Activated gamma-delta T cell (primary cell): ENCODE measurements at regions not wholly inside any gene's neighbourhood (a gene's known extent, or its start where the extent isn't known, plus 50 kb on each side); places are given as distances from the start of the nearest gene placed in this dataset.
"Not testable (repeated sequence)": the region's sequence is repeated elsewhere in the genome, so short reads cannot be mapped to it uniquely, and the experiment has no call there.

Experiments
- DNase-seq: peaks from one replicate; lab custom pipeline; 2025; lab: John Stamatoyannopoulos, UW

- no peak for DNase-seq
Observed at GRCh38 chr18:73101977-73102376, 234.2 kb upstream of the NETO1 start.

GRCh38 chr18:73101491-73101890 is 233.7 kb upstream of the NETO1 start:
- DNase-seq, result not testable (repeated sequence)

GRCh38 chr18:73099759-73100158 is 232.0 kb upstream of the NETO1 start:
- DNase-seq, result no peak

- no peak for DNase-seq
Observed at GRCh38 chr18:73093687-73094250, 226.0 kb upstream of the NETO1 start.

- no peak for DNase-seq
Observed at GRCh38 chr18:73088445-73088844, 220.7 kb upstream of the NETO1 start.

- DNase-seq, result no peak
Observed at GRCh38 chr18:73087282-73087977, 219.6 kb upstream of the NETO1 start.

- DNase-seq, result no peak
Observed at GRCh38 chr18:73079920-73080319, 212.1 kb upstream of the NETO1 start.

GRCh38 chr18:73060666-73061288 is 193.0 kb upstream of the NETO1 start:
- DNase-seq, result no peak

- DNase-seq, result no peak
Observed at GRCh38 chr18:73059280-73059679, 191.5 kb upstream of the NETO1 start.

GRCh38 chr18:73047688-73048087 is 179.9 kb upstream of the NETO1 start:
- DNase-seq, result no peak

- no peak for DNase-seq
Observed at GRCh38 chr18:73045037-73045436, 177.2 kb upstream of the NETO1 start.

GRCh38 chr18:73043611-73044010 is 175.8 kb upstream of the NETO1 start:
- no peak for DNase-seq

- DNase-seq, result no peak
Observed at GRCh38 chr18:73043211-73043610, 175.4 kb upstream of the NETO1 start.

- no peak for DNase-seq
Observed at GRCh38 chr18:73040247-73040646, 172.5 kb upstream of the NETO1 start.

- no peak for DNase-seq
Observed at GRCh38 chr18:73038336-73038735, 170.5 kb upstream of the NETO1 start.

- no peak for DNase-seq
Observed at GRCh38 chr18:73023975-73024374, 156.2 kb upstream of the NETO1 start.

- no peak for DNase-seq
Observed at GRCh38 chr18:73009691-73010090, 141.9 kb upstream of the NETO1 start.

- DNase-seq, result no peak
Observed at GRCh38 chr18:73007915-73008308, 140.1 kb upstream of the NETO1 start.

GRCh38 chr18:73007195-73007914 is 139.6 kb upstream of the NETO1 start:
- no peak for DNase-seq

- no peak for DNase-seq
Observed at GRCh38 chr18:73006331-73006730, 138.5 kb upstream of the NETO1 start.

- no peak for DNase-seq
Observed at GRCh38 chr18:73004260-73004659, 136.5 kb upstream of the NETO1 start.

GRCh38 chr18:72999971-73000607 is 132.3 kb upstream of the NETO1 start:
- DNase-seq, result no peak
